Suprapubic skin (tissue), 4 donors: ENCODE measurements at regions not wholly inside any gene's neighbourhood (a gene's known extent, or its start where the extent isn't known, plus 50 kb on each side); places are given as distances from the start of the nearest gene placed in this dataset.

Experiments
- DNase-seq, 2 donors: peaks; one replicate each; pipeline ENCODE4 v3.0.0-alpha.2; 2019; ENCODE audit warnings: low spot score in 2 of 2
- H3K27ac ChIP-seq: fragments of 200-600 bp; sonication (generic); one replicate; pipeline ENCODE4 v1.5.1; 2019
- H3K27me3 ChIP-seq: fragments of 200-600 bp; sonication (generic); one replicate; pipeline ENCODE4 v1.5.1; 2019
- H3K36me3 ChIP-seq: fragments of 200-600 bp; sonication (generic); one replicate; pipeline ENCODE4 v1.5.1; 2019
- H3K4me1 ChIP-seq: fragments of 200-600 bp; sonication (generic); one replicate; pipeline ENCODE4 v1.5.1; 2019
- H3K4me3 ChIP-seq: fragments of 200-600 bp; sonication (generic); one replicate; pipeline ENCODE4 v1.5.1; 2019; ENCODE audit warnings: mild to moderate bottlenecking
- H3K9me3 ChIP-seq: fragments of 200-600 bp; sonication (generic); one replicate; pipeline ENCODE4 v1.5.1; 2019
- CTCF ChIP-seq, 2 donors: fragments of 200-600 bp in 1 of 2; fragments of 450-650 bp in 1 of 2; sonication (generic) in 1 of 2; IDR thresholded peaks; one replicate each; pipeline ENCODE4 v1.5.1; 2016 to 2019; ENCODE audit warnings: antibody characterized with exemption in 2 of 2, mild to moderate bottlenecking in 1 of 2, moderate library complexity in 1 of 2
- EP300 ChIP-seq: sonication (generic); formaldehyde crosslinking; IDR thresholded peaks from one replicate; pipeline ENCODE4 v1.6.1; 2017; ENCODE audit warnings: antibody characterized with exemption
- POLR2A ChIP-seq, 2 donors: fragments of 450-650 bp; IDR thresholded peaks; one replicate each; pipeline ENCODE4 v1.6.1; 2017; ENCODE audit warnings: antibody characterized with exemption in 2 of 2, mild to moderate bottlenecking in 2 of 2, moderate library complexity in 2 of 2
- POLR2AphosphoS5 ChIP-seq, 3 donors: sonication (generic); formaldehyde crosslinking; IDR thresholded peaks; one replicate each; pipeline ENCODE4 v1.6.1; 2017; ENCODE audit warnings: antibody characterized with exemption in 3 of 3
- WGBS: methylation state at CpG from one replicate; pipeline ENCODE4 v1.1.5; 2018; 5-methylcytosine and 5-hydroxymethylcytosine counted together

- H3K9me3 ChIP-seq = no peaks in the 10 kb centered on the region
- no peak overlapping the region for H3K4me3 ChIP-seq
- no peaks in the 10 kb centered on the region for H3K27me3 ChIP-seq
- no peak for DNase-seq
- H3K36me3 ChIP-seq = no peaks in the 10 kb centered on the region
- H3K4me1 ChIP-seq = no peaks in the 10 kb centered on the region
- H3K27ac ChIP-seq = no peak overlapping the region
- TF ChIP-seq POLR2A (IDR thresholded peaks at IDR 0.05) = no peak
- no peak for TF ChIP-seq POLR2AphosphoS5 (IDR thresholded peaks at IDR 0.05)
- no peak for TF ChIP-seq EP300
- no peak for TF ChIP-seq CTCF (IDR thresholded peaks at IDR 0.05)
- 80% methylated on average over 2 of the region's 2 CpGs for WGBS
Observed at GRCh38 chr1:79655876-79656275, 649.3 kb upstream of the ADGRL4 start.

- H3K4me1 ChIP-seq = no peaks in the 10 kb centered on the region
- TF ChIP-seq POLR2AphosphoS5 (IDR thresholded peaks at IDR 0.05) = no peak
- no peak for TF ChIP-seq EP300
- TF ChIP-seq CTCF (IDR thresholded peaks at IDR 0.05) = no peak
- no peak for TF ChIP-seq POLR2A (IDR thresholded peaks at IDR 0.05)
- WGBS = 58% methylated on average over 3 of the region's 3 CpGs
- H3K36me3 ChIP-seq = no peaks in the 10 kb centered on the region
- no peaks in the 10 kb centered on the region for H3K27me3 ChIP-seq
- H3K4me3 ChIP-seq = no peak overlapping the region
- H3K9me3 ChIP-seq = no peaks in the 10 kb centered on the region
- H3K27ac ChIP-seq = no peak overlapping the region
- DNase-seq = no peak
Observed at GRCh38 chr1:79652426-79652825, 645.9 kb upstream of the ADGRL4 start.

GRCh38 chr1:79648126-79648525 lies 641.6 kb upstream of the ADGRL4 start:
- Histone ChIP-seq H3K4me3 (no peak overlapping the region), H3K27me3 (no peaks in the 10 kb centered on the region), H3K27ac (no peak overlapping the region), H3K36me3 (no peaks in the 10 kb centered on the region), H3K4me1 (no peaks in the 10 kb centered on the region), H3K9me3 (no peaks in the 10 kb centered on the region)
- TF ChIP-seq CTCF (IDR thresholded peaks at IDR 0.05) (no peak), EP300 (no peak), POLR2A (IDR thresholded peaks at IDR 0.05) (no peak), POLR2AphosphoS5 (IDR thresholded peaks at IDR 0.05) (no peak)
- WGBS = 100% methylated on average over 1 of the region's 1 CpG
- DNase-seq = no peak

GRCh38 chr1:79646880-79647279 lies 640.4 kb upstream of the ADGRL4 start:
- no peak overlapping the region for H3K4me3 ChIP-seq
- TF ChIP-seq CTCF (IDR thresholded peaks at IDR 0.05) = no peak
- no peak for TF ChIP-seq POLR2A (IDR thresholded peaks at IDR 0.05)
- TF ChIP-seq POLR2AphosphoS5 (IDR thresholded peaks at IDR 0.05) = no peak
- TF ChIP-seq EP300 = no peak

GRCh38 chr1:79638382-79638781 lies 631.9 kb upstream of the ADGRL4 start:
- Histone ChIP-seq H3K4me3 (no peak overlapping the region), H3K27me3 (no peaks in the 10 kb centered on the region), H3K4me1 (no peaks in the 10 kb centered on the region), H3K9me3 (no peaks in the 10 kb centered on the region), H3K27ac (no peak overlapping the region), H3K36me3 (no peaks in the 10 kb centered on the region)
- no peak for DNase-seq
- TF ChIP-seq CTCF (IDR thresholded peaks at IDR 0.05) (no peak), EP300 (no peak), POLR2AphosphoS5 (IDR thresholded peaks at IDR 0.05) (no peak), POLR2A (IDR thresholded peaks at IDR 0.05) (no peak)
- WGBS = 90% methylated on average over 2 of the region's 2 CpGs

More at GRCh38 chr1:79646880-79647279, 640.4 kb upstream of the ADGRL4 start:
- H3K4me1 ChIP-seq = no peaks in the 10 kb centered on the region
- H3K36me3 ChIP-seq = no peaks in the 10 kb centered on the region
- no peaks in the 10 kb centered on the region for H3K9me3 ChIP-seq
- H3K27me3 ChIP-seq = no peaks in the 10 kb centered on the region
- DNase-seq = no peak
- H3K27ac ChIP-seq = no peak overlapping the region
- WGBS = 35% methylated on average over 3 of the region's 3 CpGs
